Stimulated activated CD4-positive, alpha-beta T cell treated with anti-CD3 and anti-CD28 coated beads, Interleukin-4, amount 100 ng/mL, for 4 hours (primary cell): ENCODE measurements at regions not wholly inside any gene's neighbourhood (a gene's known extent, or its start where the extent isn't known, plus 50 kb on each side); places are given as distances from the start of the nearest gene placed in this dataset.
"Not testable (repeated sequence)": the region's sequence is repeated elsewhere in the genome, so short reads cannot be mapped to it uniquely, and the experiment has no call there.

Experiments used
- DNase-seq, 2 experiments: peaks; one replicate each; pipeline ENCODE4 v3.0.0-alpha.2; 2020

DNA sequence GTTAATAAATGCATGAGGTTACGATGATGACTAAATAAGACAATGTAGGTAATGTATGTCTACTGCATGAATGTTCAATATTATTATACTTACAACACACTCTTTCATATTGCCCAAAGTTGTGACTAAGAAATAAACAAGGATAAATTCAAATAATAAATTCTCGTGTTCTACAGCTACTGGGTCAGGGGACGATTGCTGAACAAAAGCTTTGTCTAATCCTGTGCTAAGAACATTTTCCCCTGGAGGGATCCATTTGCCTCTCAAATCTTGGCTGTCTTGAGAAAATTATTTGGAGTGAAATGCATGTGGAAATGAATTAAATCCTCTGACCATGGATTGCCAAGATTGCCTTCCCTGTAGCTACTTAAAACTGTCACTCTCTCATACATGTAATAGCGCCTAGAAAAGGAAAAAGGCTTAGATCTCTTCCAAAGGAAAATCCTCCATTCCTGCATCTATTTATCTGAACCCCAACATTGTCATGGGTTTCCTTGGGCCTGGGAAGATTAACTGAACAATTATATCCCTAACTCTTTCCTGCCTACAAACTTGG is 893.8 kb upstream of the ACO1 start:
- no peak for DNase-seq

DNA sequence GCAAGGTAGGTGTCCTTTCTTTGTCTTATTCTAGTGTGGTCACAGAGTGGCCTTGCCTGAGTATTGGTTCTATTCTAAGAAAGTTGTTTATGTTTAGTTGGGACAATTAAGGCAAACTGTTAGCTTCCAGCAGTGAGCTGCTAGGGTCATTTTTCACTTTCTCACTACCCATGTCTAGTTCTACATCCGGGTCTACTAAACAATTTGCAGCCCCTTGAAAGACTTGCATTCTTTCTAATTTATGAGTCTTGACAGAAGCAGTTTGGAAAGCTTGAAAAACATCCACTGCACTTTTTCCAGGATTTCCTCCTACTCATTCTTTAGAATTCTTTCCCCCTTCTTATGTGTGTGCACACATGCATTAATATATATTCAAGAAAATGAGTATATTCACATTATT is 892.2 kb upstream of the ACO1 start:
- no peak for DNase-seq

DNA sequence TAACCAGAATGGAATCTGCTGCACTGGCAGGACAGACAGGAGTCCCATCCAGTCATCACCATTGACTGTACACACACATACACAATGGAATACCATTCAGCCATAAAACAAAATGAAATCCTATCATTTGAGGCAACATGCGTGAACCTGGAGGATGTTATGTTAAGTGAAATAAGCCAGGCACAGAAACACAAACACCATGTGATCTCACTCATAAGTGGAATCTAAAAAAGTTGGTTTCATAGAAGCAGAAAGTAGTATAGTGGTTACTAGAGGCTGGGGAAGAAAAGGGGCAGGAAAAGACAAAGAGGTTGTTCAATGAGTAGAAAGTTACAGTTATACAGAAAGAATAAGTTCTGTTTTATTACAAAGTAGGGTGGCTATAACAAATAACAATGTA is 884.0 kb upstream of the ACO1 start:
- no peak for DNase-seq

DNA sequence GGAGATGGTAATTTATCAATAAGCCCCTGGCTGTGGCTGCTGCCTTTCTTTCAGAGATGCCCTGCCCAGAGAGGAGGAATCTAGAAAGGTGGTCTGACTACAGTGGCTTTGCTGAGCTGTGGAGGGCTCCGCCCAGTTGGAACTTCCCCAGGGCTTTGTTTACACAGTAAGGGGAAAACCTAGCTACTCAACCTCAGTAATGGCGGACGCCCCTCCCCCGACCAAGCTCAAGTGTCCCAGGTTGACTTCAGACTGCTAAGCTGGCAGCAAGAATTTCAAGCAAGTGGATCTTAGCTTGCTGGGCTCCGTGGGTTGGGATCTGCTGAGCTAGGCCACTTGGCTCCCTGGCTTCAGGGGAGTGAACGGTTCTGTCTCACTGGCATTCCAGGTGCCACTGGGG is 865.4 kb upstream of the ACO1 start:
- DNase-seq = peak in 1 of 2 experiments; percentile 6

DNA sequence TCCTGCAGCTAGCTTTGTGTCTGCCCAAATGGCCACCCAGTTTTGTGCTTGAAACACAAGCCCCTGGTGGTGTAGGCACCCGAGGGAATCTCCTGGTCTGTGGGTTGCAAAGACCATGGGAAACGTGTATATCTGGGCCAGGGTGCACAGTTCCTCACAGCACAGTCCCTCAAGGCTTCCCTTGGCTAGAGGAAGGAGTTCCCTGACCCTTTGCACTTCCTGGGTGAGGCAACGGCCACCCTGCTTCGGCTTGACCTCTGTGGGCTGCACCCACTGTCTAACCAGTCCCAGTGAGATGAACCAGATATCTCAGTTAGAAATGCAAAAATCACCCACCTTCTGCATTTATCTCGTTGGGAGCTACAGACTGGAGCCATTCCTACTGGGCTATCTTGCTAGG is 865.0 kb upstream of the ACO1 start:
- no peak for DNase-seq

DNA sequence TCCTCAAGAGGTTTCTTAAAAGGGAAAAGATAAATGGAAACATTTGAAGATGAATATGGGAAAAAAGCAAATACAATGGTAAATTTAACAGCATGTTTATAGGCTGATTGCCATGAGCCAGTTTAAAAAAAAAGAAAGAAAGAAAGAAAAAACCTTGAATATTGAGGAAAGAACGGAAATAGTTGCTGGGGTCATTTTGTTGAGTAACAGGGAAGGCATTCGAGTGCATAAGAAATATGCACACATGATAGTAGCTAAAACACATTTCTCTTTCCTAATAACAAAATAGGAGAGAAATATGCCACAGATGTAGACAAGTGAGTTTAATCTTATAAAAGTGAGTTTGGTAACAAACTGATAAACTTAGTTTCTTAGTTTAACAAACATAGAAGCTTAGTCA is 864.6 kb upstream of the ACO1 start:
- no peak for DNase-seq

DNA sequence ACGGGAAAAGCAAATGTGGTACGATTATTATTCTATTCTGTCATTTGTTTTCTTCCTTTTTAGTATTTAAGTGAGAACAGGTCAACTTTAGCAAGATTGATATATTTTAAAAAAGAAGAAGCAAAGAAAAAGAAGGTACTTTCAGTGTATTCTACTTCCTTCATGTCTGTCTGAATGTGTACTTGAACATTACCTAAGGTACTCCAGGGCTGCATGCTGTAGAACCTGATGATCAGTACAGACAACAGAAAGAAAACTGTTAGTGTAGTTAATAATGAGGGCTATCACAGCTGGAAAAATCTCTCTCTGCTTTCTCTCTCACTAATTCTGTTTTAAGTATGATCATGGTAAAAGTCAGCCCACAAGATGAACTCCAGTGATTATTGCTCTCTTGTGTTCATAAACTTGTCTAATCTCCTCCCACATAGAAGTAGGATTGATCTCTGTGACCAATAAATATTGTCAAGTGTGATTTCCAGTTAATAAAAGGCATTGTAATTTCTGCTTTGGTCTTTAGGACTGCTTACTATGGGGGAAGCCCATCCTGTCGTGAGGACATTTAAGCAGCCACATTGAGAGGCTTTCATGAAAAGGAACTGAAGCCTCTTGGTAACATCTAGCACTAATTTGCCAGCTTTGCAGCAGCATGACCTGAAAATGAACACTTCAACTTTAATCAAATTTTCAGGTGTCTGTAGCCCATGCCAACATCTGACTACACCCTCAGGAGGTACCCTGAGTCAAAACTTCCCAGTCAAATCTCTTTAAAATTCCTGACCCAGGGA is 864.0 kb upstream of the ACO1 start:
- no peak for DNase-seq

DNA sequence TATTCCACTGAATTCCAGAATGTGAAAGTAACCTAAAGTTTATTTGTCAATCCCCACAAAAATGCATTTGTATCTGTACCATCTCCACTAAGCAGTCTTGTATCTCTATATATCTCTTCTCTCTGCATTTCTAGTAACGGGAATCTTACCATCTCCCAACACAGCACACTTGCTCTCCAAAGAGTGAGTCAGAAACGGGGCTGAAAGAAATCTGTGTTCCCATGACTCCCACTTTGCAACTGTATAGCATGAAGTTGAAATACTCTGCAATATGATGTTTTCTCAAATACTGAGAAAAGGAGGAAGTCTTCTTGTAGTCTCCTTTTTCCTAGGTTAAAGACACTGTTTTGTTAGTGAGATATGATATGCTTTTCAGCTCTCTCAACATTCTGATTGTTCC is 848.8 kb upstream of the ACO1 start:
- DNase-seq = no peak

DNA sequence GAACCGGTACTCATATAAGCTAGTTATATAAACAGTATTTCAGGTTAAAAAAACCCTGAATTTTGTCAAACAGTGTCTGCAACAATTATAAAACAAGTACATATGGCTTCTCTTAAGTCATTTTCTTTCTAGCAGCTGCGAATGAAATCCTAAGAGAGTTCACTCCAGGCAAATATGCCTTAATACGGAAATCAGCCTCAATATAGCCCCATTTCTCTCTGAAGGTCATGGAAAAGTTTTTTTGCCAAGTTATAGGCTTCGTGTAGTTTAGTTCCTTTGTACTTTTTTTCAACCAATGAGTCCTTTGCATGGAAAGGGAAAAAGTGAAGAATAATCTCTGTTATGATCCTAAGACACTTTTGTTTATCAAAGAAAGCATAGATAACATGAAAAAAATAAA is 848.0 kb upstream of the ACO1 start:
- DNase-seq = no peak

DNA sequence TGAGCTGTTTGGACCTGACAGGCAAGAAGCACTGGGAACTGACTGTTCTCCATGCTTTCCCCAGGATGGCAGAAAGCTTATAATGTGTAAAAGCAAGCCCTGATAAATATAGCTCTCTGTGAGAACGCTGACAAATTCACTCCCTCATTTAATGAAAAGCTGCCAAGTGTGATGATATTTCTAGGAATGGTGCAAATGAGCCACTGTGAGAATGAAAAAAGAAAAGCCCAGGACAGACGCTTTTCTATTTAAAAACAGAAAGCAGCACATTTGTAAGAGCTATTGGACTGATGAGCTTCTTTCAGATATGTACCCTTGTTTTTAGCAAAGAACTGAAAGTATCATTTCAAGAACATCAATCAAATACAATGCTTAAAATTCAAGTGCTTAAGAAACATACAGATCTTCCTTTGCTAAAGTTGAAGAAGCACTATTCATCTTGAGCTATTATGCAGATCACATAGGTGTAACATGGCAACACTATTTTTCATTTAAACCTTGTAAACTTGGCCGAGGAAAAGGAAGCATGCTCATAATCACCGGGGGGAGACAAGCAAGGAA is 842.6 kb upstream of the ACO1 start:
- DNase-seq = no peak

DNA sequence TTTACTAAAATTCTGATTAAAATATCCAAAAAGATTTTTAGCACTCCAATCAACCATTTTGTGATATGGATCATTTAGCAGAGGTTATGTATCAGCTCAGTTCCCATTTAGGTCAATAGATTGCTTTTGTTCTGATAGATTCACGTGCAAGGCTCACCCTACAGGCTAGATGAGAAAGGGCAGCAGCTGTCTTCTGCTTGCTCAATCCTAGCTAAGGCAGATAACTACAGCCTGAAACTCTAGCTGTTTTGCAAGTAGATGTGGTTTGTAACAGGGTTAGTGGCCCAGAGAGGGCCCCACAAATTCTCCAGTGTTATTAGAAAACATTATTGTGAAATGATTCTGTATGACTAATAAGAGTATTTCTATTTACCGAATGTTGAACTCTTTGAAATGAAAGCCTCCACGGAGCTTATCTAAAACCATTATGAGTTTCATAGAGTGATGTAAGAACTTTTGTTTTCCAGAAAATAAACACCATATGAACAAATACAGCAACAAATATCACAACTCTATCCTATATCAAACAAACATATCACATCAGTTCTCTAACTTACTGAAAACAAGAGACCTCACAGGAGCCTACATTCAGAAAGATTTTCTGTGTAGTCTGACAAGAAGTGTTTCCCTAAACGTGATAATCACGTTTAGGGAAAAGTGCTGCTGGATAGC is 841.9 kb upstream of the ACO1 start:
- DNase-seq = no peak

DNA sequence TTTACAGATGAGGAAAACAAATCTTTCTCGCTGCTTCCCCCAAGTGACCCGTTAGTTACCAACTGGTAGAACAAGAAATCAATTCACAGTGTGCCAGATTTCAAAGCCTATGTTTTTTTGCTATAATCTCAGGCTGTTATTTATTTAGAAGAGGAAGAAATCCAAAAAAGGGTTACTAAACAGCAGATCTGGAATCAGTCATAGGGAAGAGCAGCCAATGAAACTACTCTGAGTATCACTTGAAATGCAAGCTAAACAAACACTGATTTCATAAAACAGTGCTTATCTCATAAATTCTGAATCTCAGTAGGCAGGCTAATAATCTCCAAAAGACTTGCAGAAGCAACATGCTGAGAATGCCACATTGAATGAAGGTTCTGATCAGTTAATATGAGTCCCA is 829.5 kb upstream of the ACO1 start:
- DNase-seq = no peak

DNA sequence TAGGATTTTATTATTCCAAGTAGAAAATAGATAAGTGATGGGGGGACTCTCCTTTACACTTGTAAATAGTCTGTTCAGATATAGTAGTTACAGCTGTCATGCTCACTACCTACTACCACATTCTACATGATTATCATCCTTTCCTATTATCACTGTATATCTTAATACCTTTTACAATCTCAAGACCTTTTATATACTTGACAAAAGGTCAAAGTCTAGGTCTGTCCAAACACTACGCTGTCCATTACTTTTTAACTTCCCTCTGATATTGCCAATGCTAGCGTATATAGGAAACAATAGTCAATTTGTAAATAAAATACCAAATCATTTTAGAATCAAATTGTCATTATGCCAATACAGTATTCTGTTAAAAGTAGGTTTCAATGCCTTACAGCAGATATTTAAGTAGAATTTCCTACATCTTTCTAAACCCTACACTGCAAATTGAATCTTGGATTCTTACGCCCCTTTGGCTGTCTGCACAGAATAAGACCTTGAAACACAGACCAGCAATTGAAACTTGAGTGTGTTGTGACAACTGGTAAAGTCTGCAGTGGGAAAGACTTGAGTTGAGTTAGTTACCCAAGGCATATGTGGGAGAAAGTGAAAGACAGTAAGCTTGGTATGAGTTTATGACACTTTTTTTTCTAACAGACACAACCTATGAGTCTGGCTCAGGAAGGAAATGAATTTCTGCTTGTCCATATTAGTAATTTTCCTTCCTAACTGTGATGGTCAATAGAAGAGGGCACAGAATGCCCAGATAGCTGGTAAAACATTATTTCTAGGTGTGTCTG is 827.6 kb upstream of the ACO1 start:
- DNase-seq = no peak

DNA sequence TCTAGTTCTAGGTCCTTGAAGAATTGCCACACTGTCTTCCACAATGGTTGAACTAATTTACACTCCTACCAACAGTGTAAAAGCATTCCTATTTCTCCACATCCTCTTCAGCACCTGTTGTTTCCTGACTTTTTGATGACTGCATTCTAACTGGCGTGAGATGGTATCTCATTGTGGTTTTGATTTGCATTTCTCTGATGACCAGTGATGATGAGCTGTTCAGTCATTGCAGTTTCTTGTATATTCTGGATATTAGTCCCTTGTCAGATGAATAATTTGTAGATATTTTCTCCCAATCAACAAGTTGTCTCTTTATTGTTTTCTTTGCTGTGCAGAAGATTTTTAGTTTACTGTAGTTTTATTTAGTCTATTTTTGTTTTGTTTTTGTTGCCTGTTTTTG is 812.3 kb upstream of the ACO1 start:
- not testable (repeated sequence) for DNase-seq

DNA sequence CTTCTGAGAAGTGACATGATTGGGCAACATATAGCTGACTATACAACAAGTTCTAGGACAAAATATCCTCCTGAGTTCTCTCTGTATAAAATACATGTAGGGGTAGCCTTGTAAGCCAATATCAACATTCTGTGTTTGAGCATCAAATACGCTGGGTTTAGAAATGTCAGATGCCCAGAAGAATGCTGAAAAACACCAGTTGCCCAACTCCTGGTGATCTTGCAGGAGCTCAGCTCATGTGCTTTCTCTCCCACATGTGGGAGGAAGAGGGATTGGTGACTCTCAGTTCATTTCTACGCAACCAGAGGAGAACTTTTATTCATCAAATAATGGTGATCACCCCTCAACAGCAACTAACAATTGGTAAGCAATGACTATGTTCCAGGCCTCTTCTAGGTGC is 810.9 kb upstream of the ACO1 start:
- no peak for DNase-seq

DNA sequence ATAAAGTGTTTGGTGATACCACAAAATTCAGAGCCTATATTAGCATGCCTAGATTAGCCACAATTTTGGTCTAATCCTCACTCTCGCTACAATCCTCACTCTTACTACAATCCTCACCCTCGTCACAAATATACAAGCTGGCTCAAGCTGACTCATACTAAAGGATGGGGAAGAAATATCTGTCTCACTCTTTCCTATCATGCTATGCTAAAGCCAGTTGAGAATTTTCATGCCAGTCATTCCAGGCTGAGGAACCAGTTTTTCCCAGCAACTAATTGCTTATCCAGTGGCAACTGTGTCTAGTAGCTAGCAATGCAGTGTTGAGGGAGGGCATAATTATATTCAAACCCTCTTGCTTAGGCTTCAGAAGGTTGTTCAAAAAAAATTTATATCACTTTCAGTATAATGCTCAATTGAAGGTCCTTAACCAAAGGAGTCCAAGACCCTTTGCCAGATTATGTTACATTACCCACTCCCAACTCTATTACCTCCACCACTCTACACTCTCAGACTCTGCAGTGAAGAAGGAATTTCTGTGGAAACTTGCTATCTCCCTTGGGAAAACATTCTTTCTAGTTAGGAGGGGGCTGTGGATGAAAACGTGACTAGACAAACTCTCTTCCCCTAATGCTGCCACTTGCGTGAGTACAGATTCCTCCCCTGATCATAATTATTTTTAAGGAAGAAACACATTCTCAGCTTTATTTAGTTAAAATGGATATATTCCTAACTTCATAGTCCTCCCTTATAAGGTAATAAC is 810.3 kb upstream of the ACO1 start:
- no peak for DNase-seq

DNA sequence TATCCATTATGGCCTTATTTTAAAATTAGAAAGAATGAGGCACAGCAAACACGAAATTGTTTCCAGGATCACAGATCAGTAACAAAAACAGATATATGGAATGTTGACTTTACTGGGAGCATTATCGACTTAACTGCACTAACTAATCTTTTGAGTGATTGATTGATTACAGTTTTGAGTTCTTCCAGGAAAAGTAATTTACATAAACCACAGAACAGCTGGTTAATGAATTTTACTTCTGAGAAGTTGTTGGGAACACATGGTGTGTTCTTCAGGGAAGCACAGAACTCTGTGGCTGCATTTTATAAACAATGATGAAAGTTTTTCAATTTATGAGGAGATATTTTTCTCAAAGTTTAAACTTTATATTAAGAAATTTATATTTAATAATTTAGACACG is 802.4 kb upstream of the ACO1 start:
- no peak for DNase-seq

DNA sequence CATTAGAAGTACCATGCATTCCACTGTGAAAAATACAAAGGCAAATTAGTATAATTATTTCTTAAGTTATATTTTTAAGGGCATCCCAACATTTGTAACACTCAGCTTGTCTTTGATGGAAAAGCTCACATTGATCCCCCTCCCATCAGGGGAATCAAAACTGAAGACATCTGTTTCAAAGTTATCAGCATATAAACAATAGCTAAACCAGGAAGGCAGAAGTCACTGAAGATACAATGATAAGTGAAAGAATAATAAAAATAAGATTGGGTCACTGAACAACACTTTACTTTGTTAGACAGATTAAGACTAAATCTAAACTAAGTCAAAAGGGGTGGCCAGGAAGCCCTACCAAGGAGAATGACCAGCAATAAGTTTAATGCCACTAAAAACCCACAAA is 801.9 kb upstream of the ACO1 start:
- no peak for DNase-seq

DNA sequence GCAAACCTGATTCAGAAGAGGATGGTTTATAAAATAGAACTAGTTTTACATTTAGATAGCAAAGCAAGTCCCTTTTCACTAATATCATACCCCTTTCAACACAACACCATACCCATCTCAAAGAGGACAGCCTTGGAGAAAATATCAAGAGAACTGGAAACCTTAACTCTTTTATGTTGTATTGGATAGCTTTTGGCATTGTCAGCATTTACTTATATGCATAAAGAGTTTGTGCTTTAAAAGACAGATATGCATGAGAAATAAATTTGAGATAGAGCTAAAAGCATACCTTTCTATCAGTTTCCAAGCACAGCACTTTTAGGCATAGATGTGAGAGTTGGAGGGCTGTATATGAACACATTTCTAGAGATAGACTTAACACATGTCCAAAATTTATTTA is 799.3 kb upstream of the ACO1 start:
- DNase-seq = no peak

DNA sequence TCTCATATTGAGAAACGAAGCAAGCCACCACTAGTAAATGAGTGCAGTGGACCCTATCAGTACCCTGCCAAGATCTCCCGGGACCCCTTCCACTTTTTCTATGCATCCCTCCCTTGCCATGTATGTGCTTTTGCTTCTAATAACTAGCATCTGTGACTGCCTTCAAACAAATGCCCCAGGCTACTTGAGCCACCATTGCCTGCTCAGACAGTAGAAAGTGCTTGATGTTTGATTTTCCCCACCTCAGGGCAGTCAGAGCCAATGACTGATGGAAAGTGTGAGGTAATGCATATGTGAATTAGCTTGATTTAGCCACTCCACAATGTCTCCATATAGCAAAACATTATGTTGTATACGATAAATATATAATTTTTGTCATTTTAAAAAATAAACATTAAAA is 797.3 kb upstream of the ACO1 start:
- DNase-seq = no peak

DNA sequence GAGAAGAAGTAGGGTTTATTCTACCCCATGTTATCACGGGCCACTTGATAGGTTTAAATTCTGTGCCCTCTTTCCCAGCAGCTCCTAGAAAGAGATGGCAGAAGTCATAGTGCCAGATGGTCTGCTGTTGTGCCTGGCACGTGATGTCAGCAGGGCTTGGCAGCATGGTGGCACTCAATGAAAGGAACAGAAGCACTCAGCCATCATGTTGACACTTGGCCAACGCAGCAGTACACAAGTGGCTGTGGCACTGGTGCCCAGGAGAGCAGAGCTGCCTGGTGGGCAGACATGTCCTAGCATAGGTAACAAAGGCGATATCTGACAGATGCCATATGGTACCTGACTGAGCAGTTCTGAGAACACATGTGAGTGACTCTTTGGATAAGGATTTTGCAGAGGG is 796.4 kb upstream of the ACO1 start:
- no peak for DNase-seq

DNA sequence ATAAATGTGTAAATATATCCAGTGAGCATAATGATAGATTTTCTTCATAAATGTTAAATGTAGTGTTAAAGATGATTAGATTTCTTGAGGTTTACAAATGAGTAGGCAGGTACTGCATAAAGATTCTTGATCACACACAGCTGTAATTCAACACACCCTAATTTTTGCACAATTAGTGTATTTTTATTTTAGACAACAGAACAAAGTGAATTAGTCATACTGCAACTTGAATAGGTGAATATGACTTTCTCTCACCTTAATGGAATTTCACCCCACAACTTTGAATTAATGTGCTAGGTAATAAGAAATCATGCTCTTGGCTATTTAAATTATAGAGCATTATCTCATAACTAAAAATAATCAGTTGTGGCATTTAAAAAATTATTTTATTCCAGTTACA is 795.7 kb upstream of the ACO1 start:
- DNase-seq = no peak

DNA sequence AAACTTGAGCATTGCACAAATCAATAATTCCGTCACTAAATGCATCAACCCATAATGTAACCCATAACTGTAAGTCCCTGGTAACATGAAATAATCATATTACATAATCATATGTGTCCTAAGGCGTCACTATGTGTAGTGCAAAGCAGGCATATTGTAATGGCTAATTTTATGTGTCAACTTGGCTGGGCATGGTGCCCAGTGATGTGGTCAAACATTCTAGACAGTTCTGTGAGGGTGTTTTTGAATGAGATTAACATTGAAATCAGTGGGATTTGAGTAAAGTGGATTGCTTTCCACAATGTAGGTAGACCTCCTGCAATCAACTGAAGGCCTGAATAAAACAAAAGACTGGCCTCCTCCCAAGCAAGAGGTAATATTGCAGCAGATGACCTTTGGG is 794.4 kb upstream of the ACO1 start:
- DNase-seq = no peak
